Keratinocyte (primary cell): ENCODE measurements at regions not wholly inside any gene's neighbourhood (a gene's known extent, or its start where the extent isn't known, plus 50 kb on each side); places are given as distances from the start of the nearest gene placed in this dataset.

ENCODE experiments used
- DNase-seq: peaks from one replicate; pipeline ENCODE4 v3.0.0-alpha.2; 2011; ENCODE audit warnings: low read depth, missing footprints, low spot score
- FAIRE-seq: peaks from 2 replicates; lab custom pipeline; 2011; peaks lifted over from hg19 to GRCh38; lab: Jason Lieb, UNC
- H2AFZ ChIP-seq: 2 replicates; pipeline ENCODE4 v1.6.0; 2012; ENCODE audit warnings: low read length, control low read depth, inconsistent platforms; ENCODE audit not compliant: control insufficient read depth
- H3K27ac ChIP-seq: 2 replicates; pipeline ENCODE4 v1.5.1; 2011; ENCODE audit warnings: low read length; ENCODE audit not compliant: control insufficient read depth, insufficient read depth
- H3K27me3 ChIP-seq: 3 replicates; pipeline ENCODE4 v1.6.0; 2011; ENCODE audit warnings: low read length; ENCODE audit not compliant: control insufficient read depth, insufficient read depth; ENCODE audit errors: extremely low read depth
- H3K36me3 ChIP-seq, 2 experiments: 2 replicates in 1 of 2; 3 replicates in 1 of 2; pipeline ENCODE4 v1.5.1; 2011; ENCODE audit warnings: low read length in 2 of 2, mild to moderate bottlenecking in 1 of 2; ENCODE audit not compliant: control insufficient read depth in 2 of 2, insufficient read depth in 2 of 2; ENCODE audit errors: extremely low read depth in 1 of 2
- H3K4me1 ChIP-seq: 3 replicates; pipeline ENCODE4 v1.5.1; 2011; ENCODE audit warnings: low read length; ENCODE audit not compliant: control insufficient read depth, insufficient read depth; ENCODE audit errors: extremely low read depth
- H3K4me2 ChIP-seq: 3 replicates; pipeline ENCODE4 v1.6.0; 2011; ENCODE audit warnings: low read depth, low read length; ENCODE audit not compliant: control insufficient read depth, insufficient read depth; ENCODE audit errors: extremely low read depth
- H3K4me3 ChIP-seq, 3 experiments: fragments of 200-600 bp in 1 of 3; sonication (generic) in 1 of 3; 2 replicates in 2 of 3; 3 replicates in 1 of 3; pipeline ENCODE4 v1.5.1; 2011 to 2016; ENCODE audit warnings: low read length in 3 of 3, mild to moderate bottlenecking in 3 of 3, control low read depth in 2 of 3, inconsistent platforms in 1 of 3, low read depth in 1 of 3, mixed read lengths in 1 of 3, mixed run types in 1 of 3, moderate library complexity in 1 of 3; ENCODE audit not compliant: control insufficient read depth in 2 of 3, insufficient read depth in 2 of 3; ENCODE audit errors: extremely low read depth in 1 of 3
- H3K79me2 ChIP-seq: 2 replicates; pipeline ENCODE4 v1.6.0; 2012; ENCODE audit warnings: low read length; ENCODE audit not compliant: control insufficient read depth, insufficient read depth
- H3K9ac ChIP-seq: 3 replicates; pipeline ENCODE4 v1.6.0; 2011; ENCODE audit warnings: low read length; ENCODE audit not compliant: control insufficient read depth, insufficient read depth; ENCODE audit errors: extremely low read depth
- H3K9me1 ChIP-seq: 3 replicates; pipeline ENCODE4 v1.6.0; 2011; ENCODE audit warnings: low read length; ENCODE audit not compliant: control insufficient read depth, insufficient read depth; ENCODE audit errors: extremely low read depth
- H3K9me3 ChIP-seq: 2 replicates; pipeline ENCODE4 v1.5.1; 2012; ENCODE audit warnings: low read depth, low read length; ENCODE audit not compliant: control insufficient read depth
- H4K20me1 ChIP-seq: 3 replicates; pipeline ENCODE4 v1.6.0; 2011; ENCODE audit warnings: low read length; ENCODE audit not compliant: control insufficient read depth, insufficient read depth; ENCODE audit errors: extremely low read depth
- CTCF ChIP-seq, 3 experiments: IDR thresholded peaks in 1 of 3; conservative IDR thresholded peaks in 1 of 3; optimal IDR thresholded peaks in 1 of 3; 2 replicates in 2 of 3; 3 replicates in 1 of 3; pipeline versions ENCODE3 to v1.5.1; 2011; ENCODE audit warnings: low read length in 3 of 3, mild to moderate bottlenecking in 3 of 3, moderate library complexity in 2 of 3, control low read depth in 1 of 3, inconsistent platforms in 1 of 3; ENCODE audit not compliant: insufficient read depth in 2 of 3; ENCODE audit errors: extremely low read depth in 1 of 3
- EZH2 ChIP-seq: IDR thresholded peaks from one replicate; pipeline ENCODE4 v1.6.1; 2012; ENCODE audit warnings: inconsistent platforms, mild to moderate bottlenecking, low read length, moderate library complexity
- dilution Hi-C: fragments of 300-500 bp; cut with MboI; formaldehyde crosslinking; loops from one replicate; pipeline ENCODE4 v1.7.0; 2020; ENCODE audit warnings: low sequenced_read_pairs; ENCODE audit not compliant: extremely low pct_ligation_motif_present

- FAIRE-seq (no peak), DNase-seq (no peak)
- H3K9ac ChIP-seq: no peak overlapping the region
- H3K79me2 ChIP-seq: no peaks in the 10 kb centered on the region
- no peaks in the 10 kb centered on the region for H4K20me1 ChIP-seq
- H2AFZ ChIP-seq: no peak overlapping the region
- dilution Hi-C loops: no loop called here
- no peaks in the 10 kb centered on the region for H3K4me1 ChIP-seq
- TF ChIP-seq CTCF (optimal IDR thresholded peaks at IDR 0.05 in 1 of 3, IDR thresholded peaks at IDR 0.05 in 1 of 3, conservative IDR thresholded peaks at IDR 0.05 in 1 of 3; ENCODE audit: extremely low read depth in 1 of 3, insufficient read depth in 2 of 3, low read length in 3 of 3) (no peak), EZH2 (no peak)
- H3K4me2 ChIP-seq: no peak overlapping the region
- no peaks in the 10 kb centered on the region for H3K36me3 ChIP-seq
- H3K9me3 ChIP-seq: no peaks in the 10 kb centered on the region
- H3K27ac ChIP-seq: no peak overlapping the region
- no peak overlapping the region for H3K4me3 ChIP-seq
- no peaks in the 10 kb centered on the region for H3K27me3 ChIP-seq
- H3K9me1 ChIP-seq: no peaks in the 10 kb centered on the region
These were observed 473.5 kb upstream of the MYT1L start for GRCh38 chr2:2804528-2804927.

GRCh38 chr2:2801458-2801857 is 470.4 kb upstream of the MYT1L start:
- dilution Hi-C loops: no loop called here
- no peaks in the 10 kb centered on the region for H3K27me3 ChIP-seq
- TF ChIP-seq CTCF (optimal IDR thresholded peaks at IDR 0.05 in 1 of 3, IDR thresholded peaks at IDR 0.05 in 1 of 3, conservative IDR thresholded peaks at IDR 0.05 in 1 of 3; ENCODE audit: extremely low read depth in 1 of 3, insufficient read depth in 2 of 3, low read length in 3 of 3) (no peak), EZH2 (no peak)
- H3K36me3 ChIP-seq: no peaks in the 10 kb centered on the region
- H3K4me1 ChIP-seq: no peaks in the 10 kb centered on the region
- H3K27ac ChIP-seq: no peak overlapping the region
- H3K9me3 ChIP-seq: no peaks in the 10 kb centered on the region
- no peaks in the 10 kb centered on the region for H3K9me1 ChIP-seq
- H3K4me2 ChIP-seq: no peak overlapping the region
- H3K79me2 ChIP-seq: no peaks in the 10 kb centered on the region
- H4K20me1 ChIP-seq: no peaks in the 10 kb centered on the region
- DNase-seq: no peak
- no peak overlapping the region for H2AFZ ChIP-seq
- FAIRE-seq: no peak
- H3K9ac ChIP-seq: no peak overlapping the region
- no peak overlapping the region for H3K4me3 ChIP-seq
